Motor neuron (in vitro differentiated cells): ENCODE measurements at regions not wholly inside any gene's neighbourhood (a gene's known extent, or its start where the extent isn't known, plus 50 kb on each side); places are given as distances from the start of the nearest gene placed in this dataset.

Source experiments
- ATAC-seq, 8 experiments: fragments of 200-7000 bp; cut with Tn5 transposase; replicated peaks in 6 of 8; 2 replicates each; pipeline ENCODE4 v1.8.0; 2021; ENCODE audit warnings: mild to moderate bottlenecking in 8 of 8, moderate library complexity in 8 of 8
- H3K27ac ChIP-seq, 2 donors: fragments of 250-450 bp; sonication (Bioruptor Pico); 2 replicates each; pipeline ENCODE4 v1.9.0; 2021; ENCODE audit warnings: antibody characterized with exemption in 2 of 2, mild to moderate bottlenecking in 2 of 2, moderate library complexity in 1 of 2
- H3K4me1 ChIP-seq, 2 donors: fragments of 250-450 bp; sonication (Bioruptor Pico); replicated peaks in 1 of 2; 2 replicates each; pipeline ENCODE4 v1.6.1; 2021; ENCODE audit warnings: antibody characterized with exemption in 2 of 2, mild to moderate bottlenecking in 2 of 2, moderate library complexity in 1 of 2
- H3K4me3 ChIP-seq, 5 donors: fragments of 250-450 bp; sonication (Bioruptor Pico); 2 replicates each; pipeline ENCODE4 v1.9.0; 2021; ENCODE audit warnings: antibody characterized with exemption in 5 of 5, mild to moderate bottlenecking in 5 of 5, moderate library complexity in 4 of 5
- WGBS, 10 experiments: fragments of 450-650 bp; shearing (Covaris generic); methylation state at CpG; one replicate each; pipeline ENCODE4 v1.0.0; 2022; 5-methylcytosine and 5-hydroxymethylcytosine counted together
- in situ Hi-C, 9 experiments: fragments of 400-800 bp; cut with MboI; loops; one replicate each; pipeline ENCODE4 v1.15.0; 2021; ENCODE audit warnings: low sequenced_read_pairs in 9 of 9, low pct_unique_long_range_greater_than_20kb in 2 of 9; ENCODE audit not compliant: unreplicated experiment in 9 of 9

DNA sequence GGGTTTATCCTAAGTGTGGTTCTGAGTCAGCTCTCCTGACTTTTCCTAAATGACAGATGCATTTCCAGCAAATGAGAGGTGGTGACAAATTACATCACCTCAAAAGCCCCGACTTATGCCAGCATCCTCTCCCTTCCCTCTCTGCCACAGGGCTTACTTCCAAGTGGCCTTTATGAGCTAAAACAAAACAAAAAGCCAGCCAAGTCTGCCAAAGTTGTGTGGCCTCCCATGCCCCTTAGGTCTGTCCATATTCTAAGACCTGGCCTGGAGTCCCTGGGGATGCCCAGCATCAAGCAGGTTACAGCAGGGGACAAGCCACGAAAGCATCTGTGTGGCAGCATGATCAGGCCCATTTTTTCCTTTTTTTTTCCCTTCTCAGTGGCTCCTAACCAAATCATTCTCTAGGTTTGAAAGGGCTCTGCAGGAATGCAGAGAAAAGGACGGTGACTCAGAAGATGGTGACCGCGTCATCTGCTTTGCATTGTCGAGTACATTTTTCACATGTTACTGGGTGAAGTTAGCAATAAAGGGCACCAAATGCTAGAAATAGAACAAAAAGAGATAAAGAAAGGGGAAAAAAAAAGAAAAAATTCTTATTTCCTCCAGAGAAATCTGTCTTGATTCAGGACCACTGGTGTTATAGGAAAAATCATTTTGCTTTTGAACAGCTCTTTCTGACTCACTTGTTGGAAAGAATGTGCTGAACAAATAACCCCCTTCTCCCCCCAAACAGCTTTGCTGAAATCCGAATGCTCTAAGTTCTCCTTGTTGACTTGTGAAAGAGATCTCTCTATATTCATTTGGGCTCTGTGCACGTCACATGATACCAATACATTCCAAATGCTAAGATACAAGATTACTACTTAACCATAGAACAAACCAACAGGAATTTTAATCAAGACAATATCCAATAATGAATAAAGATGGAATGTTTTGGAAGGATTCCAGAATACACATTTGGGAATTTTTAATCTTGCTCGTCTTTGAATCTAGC lies 178.7 kb downstream of the EN1 start:
- peak overlapping the region; percentile 49 to 54 for H3K27ac ChIP-seq
- peak; percentile 67 to 93 (median 90) for ATAC-seq
- WGBS, 10 experiments = 0 to 50% (median 30%) methylated on average over 1 to 9 of the region's 9 CpGs; no CpG with 5 or more reads in 1 of the 10 experiments
- H3K4me1 ChIP-seq = peaks cover 17 to 23% of the 10 kb centered on the region in 2 donors
- in situ Hi-C loops = loop anchor here in 2 of 9 experiments (25.0 kb wide), 3 partner anchors 94 to 194 kb away; partner anchors contain the start of gene EN1 (in 1 of the 2)
- no peak overlapping the region for H3K4me3 ChIP-seq

DNA sequence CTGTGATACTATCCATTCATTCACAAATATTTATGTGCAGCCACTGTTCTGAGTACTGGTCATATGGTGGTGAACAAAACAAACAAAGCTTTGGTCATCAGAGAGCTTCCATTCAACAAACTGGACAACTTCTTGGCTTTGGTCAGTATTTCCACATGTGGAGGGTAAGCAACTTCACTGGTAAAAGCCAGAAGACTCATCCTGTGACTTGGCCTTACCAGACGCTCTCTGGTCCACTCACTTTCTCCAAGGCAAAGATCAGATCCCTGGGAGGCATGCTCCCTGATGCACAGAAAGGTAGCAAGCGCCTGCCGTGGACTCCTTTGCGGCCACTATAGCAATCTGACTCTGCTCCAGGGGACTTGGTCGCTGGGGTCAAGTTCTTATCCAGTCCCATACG lies 179.5 kb downstream of the EN1 start:
- no peak overlapping the region for H3K4me3 ChIP-seq
- no peak overlapping the region for H3K27ac ChIP-seq
- WGBS, 10 experiments = 25 to 100% (median 90%) methylated on average over 1 to 3 of the region's 6 CpGs; no CpG with 5 or more reads in 5 of the 10 experiments
- peaks cover 17 to 23% of the 10 kb centered on the region in 2 donors for H3K4me1 ChIP-seq
- peak in 1 of 8 experiments; percentile 7 for ATAC-seq
- in situ Hi-C loops = loop anchor here in 2 of 9 experiments (25.0 kb wide), 3 partner anchors 94 to 194 kb away; partner anchors contain the start of gene EN1 (in 1 of the 2)

DNA sequence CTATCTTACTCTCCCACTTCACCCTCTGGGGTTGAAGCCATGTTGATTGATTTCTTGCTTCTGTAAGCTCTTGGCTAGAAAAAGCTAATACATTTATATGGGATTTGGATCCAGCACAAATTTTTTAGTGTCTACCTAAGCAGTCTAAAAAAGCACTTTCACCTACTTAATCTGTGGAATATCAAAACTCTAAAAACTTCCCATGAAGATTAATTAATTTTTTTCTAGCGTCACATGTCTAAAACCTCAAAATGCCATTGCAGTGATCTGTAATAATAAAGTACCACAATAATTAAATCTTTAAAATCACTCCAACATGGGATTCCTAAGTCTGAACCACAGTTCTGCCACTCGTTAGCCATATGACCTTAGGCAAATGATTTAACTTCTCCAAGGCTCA lies 180.1 kb downstream of the EN1 start:
- Histone ChIP-seq H3K4me1 (peaks cover 17 to 23% of the 10 kb centered on the region in 2 donors), H3K27ac (no peak overlapping the region), H3K4me3 (no peak overlapping the region)
- WGBS, 10 experiments = 32 to 100% (median 92%) methylated on average over 1 to 2 of the region's 2 CpGs; no CpG with 5 or more reads in 1 of the 10 experiments
- ATAC-seq = no peak
- in situ Hi-C loops = loop anchor here in 2 of 9 experiments (25.0 kb wide), 3 partner anchors 95 to 195 kb away; partner anchors contain the start of gene EN1 (in 1 of the 2)

DNA sequence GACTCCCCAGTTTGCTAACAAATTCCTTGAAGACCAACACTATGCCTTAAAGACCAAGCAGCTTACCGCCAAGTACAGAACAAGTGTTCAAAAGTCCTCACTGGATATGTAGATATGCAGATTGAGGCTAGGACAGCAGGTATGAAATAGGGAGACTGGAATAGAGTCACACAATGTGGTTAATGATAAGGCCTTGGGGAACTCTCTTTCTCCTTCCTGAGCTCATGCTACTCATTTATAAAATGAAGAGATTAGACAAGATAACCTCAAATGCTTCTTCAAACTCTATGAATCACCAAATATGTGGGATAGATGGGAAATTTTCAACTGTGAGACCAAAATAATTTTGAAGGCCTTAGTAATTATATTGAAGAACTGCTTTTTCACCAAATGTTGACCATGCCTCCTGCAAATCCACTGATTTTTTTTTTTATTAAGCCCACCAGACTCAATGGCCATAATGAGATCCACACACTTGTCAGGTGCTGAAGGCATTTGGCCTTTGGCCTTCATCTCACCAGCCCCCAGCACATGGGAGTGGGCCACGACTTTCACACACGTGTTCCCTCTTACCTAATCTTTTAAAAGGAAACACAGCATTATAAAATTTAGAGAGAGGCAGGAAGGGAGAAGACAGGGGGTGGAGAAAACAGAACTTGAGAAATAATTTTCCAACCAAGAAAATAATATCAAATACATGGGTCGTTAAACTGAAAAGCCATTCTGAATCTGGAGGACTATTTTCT lies 181.5 kb downstream of the EN1 start:
- WGBS, 10 experiments = 82 to 100% (median 99%) methylated on average over 1 to 4 of the region's 4 CpGs; no CpG with 5 or more reads in 1 of the 10 experiments
- H3K4me3 ChIP-seq = no peak overlapping the region
- peaks cover 13 to 14% of the 10 kb centered on the region in 2 donors for H3K4me1 ChIP-seq
- ATAC-seq = no peak
- no peak overlapping the region for H3K27ac ChIP-seq
- in situ Hi-C loops = loop anchor here in 2 of 9 experiments (25.0 kb wide), 3 partner anchors 96 to 196 kb away; partner anchors contain the start of gene EN1 (in 1 of the 2)

DNA sequence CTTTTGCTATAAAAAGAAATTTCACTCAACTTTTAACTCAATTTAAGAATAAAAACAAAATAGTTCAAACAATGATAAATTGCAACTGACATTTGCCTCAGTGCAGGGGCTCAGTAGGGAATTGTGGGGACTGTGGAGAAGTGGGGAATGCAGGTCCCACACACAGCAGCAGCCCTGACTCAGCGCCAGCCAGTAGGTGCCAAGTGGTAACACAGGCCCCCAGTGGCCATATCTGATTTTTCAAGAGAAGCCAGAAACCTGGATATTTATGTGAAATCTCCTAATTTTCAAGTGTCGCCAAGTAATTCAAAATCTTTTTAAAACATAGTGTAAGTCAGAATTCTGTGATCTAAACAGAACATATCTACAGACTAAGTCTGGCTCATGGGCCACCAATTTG lies 186.3 kb downstream of the EN1 start:
- H3K4me1 ChIP-seq = no peaks in the 10 kb centered on the region
- ATAC-seq = no peak
- H3K4me3 ChIP-seq = no peak overlapping the region
- 70 to 100% (median 100%) methylated on average over 1 to 2 of the region's 2 CpGs; no CpG with 5 or more reads in 2 of the 10 experiments for WGBS, 10 experiments
- no peak overlapping the region for H3K27ac ChIP-seq
- in situ Hi-C loops = loop anchor here in 2 of 9 experiments (25.0 kb wide), 3 partner anchors 101 to 201 kb away; partner anchors contain the start of gene EN1 (in 1 of the 2)

DNA sequence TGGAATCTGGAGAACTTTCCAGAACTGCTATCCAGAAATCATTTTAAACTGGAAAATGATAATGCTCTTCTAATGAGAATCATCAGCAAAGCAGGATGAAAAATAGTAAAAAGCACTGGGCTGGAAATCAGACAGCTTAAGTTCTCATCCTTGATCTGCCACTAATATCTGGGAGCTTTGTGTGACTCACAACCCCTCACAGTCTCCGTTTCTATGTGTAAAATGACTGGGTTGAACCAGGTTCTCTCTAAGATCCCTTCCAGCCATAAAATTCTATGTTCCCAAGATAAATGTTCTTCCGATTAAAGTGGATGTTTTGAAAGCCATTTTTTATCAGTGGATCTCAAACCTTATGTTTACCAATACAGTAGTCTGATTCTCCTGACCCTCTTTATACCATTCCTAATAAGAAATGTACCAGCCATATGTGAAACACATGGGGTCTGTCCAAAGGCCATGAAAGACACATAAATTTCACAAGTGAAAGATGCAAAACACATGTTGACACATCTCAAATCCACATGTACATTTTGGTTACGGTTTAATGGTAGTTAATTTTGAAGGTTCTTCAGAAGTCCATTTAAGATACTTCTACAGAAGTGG lies 188.8 kb downstream of the EN1 start:
- Histone ChIP-seq H3K4me3 (no peak overlapping the region), H3K27ac (no peak overlapping the region), H3K4me1 (no peaks in the 10 kb centered on the region)
- peak in 3 of 8 experiments; percentile 62 to 72 (median 63) for ATAC-seq
- in situ Hi-C loops = loop anchor here in 2 of 9 experiments (25.0 kb wide), 3 partner anchors 104 to 204 kb away; partner anchors contain the start of gene EN1 (in 1 of the 2)
- 0 to 100% (median 73%) methylated on average over 1 to 3 of the region's 3 CpGs; no CpG with 5 or more reads in 2 of the 10 experiments for WGBS, 10 experiments

DNA sequence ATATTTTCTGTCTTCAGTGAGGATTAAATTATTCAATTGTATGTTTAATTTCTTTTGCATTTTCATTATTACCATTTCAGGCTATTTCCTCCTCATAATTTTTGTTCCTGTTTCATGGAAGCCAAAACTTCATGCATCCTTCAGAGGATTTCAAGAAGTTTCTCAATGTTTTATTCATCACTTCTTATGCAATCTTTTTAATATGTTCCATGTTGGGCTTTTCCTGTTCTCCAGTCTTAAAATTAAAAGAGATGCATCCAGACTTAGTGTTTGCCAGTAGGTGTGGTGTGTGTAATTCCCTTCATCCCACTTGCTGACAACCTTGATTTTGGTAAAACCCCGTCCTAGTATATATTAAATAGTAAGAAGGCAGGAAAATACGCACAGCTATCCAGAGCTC lies 190.0 kb downstream of the EN1 start:
- no peaks in the 10 kb centered on the region for H3K4me1 ChIP-seq
- H3K27ac ChIP-seq = no peak overlapping the region
- 13 to 95% (median 38%) methylated on average over 1 to 2 of the region's 2 CpGs; no CpG with 5 or more reads in 3 of the 10 experiments for WGBS, 10 experiments
- no peak overlapping the region for H3K4me3 ChIP-seq
- in situ Hi-C loops = loop anchor here in 2 of 9 experiments (25.0 kb wide), 3 partner anchors 105 to 205 kb away; partner anchors contain the start of gene EN1 (in 1 of the 2)
- ATAC-seq = peak in 2 of 8 experiments; percentile 20 to 24

DNA sequence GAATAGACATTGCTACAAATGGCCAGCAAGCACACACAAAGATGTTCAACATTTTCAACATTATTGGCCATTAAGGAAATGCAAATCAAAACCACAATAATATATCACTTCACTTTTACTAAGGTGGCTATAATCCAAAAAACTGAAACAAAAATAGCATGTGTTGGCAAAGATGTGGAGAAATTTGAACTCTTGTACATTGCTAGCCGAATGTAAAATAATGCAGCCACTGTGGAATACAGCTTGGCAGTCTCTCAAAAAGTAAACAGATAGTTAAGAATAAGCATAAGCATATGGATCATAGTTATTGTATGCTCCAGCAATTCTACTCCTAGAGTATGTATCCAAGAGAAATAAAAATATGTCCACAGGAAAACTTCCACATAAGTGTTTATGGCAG lies 192.5 kb downstream of the EN1 start:
- Histone ChIP-seq H3K4me3 (no peak overlapping the region), H3K4me1 (no peaks in the 10 kb centered on the region), H3K27ac (no peak overlapping the region)
- in situ Hi-C loops = loop anchor here in 2 of 9 experiments (25.0 kb wide), 3 partner anchors 107 to 207 kb away; partner anchors contain the start of gene EN1 (in 1 of the 2)
- peak in 1 of 8 experiments; percentile 75 for ATAC-seq
- WGBS, 10 experiments = 13 to 100% (median 54%) methylated on average over 1 of the region's 1 CpG; no CpG with 5 or more reads in 2 of the 10 experiments

DNA sequence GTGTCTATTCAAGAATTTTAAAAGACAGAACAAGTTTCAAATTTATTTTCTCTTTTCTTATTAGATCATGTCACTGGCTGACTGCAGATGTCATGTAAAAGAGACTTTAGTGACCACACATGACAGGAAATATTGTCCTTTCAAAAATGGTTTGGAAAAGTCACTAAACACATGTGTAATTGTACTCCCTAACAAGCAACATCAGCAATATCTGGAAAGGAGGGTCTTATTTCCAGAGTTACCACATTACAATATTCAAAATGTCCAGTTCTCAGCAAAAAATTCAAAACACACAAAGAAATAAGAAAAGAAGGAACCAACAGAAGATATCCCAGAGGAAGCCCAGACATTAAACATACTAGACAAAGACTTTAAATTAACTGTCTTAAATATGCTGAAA lies 197.1 kb downstream of the EN1 start:
- H3K27ac ChIP-seq = no peak overlapping the region
- no peaks in the 10 kb centered on the region for H3K4me1 ChIP-seq
- no peak for ATAC-seq
- no peak overlapping the region for H3K4me3 ChIP-seq
- in situ Hi-C loops = loop anchor here in 2 of 9 experiments (25.0 kb wide), 3 partner anchors 112 to 212 kb away; partner anchors contain the start of gene EN1 (in 1 of the 2)

DNA sequence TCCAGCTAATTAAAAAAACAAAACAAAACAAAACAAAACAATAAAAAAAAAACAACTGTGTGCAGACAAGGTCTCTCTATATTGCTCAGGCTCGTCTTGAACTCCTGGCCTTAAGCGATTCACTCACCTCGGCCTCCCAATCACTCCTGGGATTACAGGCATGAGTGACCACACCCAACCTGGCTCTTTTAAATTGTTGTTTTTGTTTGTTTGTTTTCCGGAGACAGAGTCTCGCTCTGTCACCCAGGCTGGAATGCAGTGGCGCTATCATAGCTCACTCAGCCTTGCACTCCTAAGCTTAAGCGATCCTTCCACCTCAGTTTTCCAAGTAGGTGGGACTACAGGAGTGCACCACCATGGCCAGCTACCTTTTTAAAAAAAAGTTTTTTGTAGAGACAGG lies 201.6 kb downstream of the EN1 start:
- no peak for ATAC-seq
- in situ Hi-C loops = no loop called here
- WGBS, 10 experiments = 80 to 100% (median 96%) methylated on average over 1 to 7 of the region's 7 CpGs; no CpG with 5 or more reads in 2 of the 10 experiments

DNA sequence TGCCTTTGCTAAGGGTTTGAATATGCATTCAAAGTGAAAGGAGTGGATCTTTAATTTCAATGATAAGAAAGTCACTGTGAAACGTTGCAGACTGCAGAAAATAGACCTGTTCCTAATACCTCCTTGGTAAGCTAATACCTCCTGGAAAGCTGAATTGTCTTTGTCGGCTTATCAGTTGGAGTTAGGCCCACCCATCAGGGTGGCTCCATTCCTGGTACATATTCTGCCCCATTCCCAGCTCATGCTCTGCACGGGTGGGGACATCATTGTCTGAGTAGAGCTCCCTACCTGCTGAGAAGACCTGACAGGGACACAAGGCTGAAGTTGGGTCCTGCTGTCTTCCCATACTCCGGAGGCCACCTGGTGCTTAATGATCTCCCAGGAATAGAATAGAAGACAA lies 203.3 kb downstream of the EN1 start:
- 0 to 100% (median 43%) methylated on average over 1 to 4 of the region's 4 CpGs; no CpG with 5 or more reads in 2 of the 10 experiments for WGBS, 10 experiments
- no peak overlapping the region for H3K27ac ChIP-seq
- ATAC-seq = no peak
- H3K4me1 ChIP-seq = no peaks in the 10 kb centered on the region
- in situ Hi-C loops = no loop called here
- H3K4me3 ChIP-seq = no peak overlapping the region

More for the DNA sequence above, 201.6 kb downstream of the EN1 start:
- Histone ChIP-seq H3K27ac (no peak overlapping the region), H3K4me1 (no peaks in the 10 kb centered on the region), H3K4me3 (no peak overlapping the region)

DNA sequence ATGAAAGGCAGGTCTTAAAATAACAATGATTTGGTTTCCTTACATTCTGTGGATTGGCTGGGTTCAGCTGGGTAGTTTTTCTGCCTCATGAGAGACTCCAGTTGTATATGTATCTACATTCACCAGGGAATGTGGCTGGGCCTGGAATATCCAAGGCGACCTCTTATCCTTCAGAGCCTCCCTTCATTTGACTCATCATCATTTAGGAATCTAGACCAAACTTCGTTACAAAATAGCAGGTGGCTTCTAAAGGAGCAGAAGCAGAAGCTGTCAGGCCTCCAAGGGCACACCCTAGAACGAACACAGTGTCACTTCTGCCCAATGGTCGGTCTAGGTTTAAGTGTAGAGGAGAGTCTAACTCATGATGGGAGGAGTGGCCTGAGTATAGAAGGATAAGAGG lies 204.2 kb downstream of the EN1 start:
- in situ Hi-C loops = no loop called here
- peak in 1 of 8 experiments; percentile 75 for ATAC-seq
- Histone ChIP-seq H3K27ac (no peak overlapping the region), H3K4me3 (no peak overlapping the region), H3K4me1 (no peaks in the 10 kb centered on the region)
- WGBS, 10 experiments = 35 to 100% (median 79%) methylated on average over 2 to 4 of the region's 4 CpGs; no CpG with 5 or more reads in 3 of the 10 experiments
